H1 (cell line): ENCODE measurements at regions not wholly inside any gene's neighbourhood (a gene's known extent, or its start where the extent isn't known, plus 50 kb on each side); places are given as distances from the start of the nearest gene placed in this dataset.

Experiments
- RNF2 ChIP-seq: fragments of 200-900, 300-1000 bp; sonication (generic); IDR thresholded peaks from 2 replicates; pipeline ENCODE4 v1.7.1; 2016; ENCODE audit warnings: borderline replicate concordance, low read depth, mild to moderate bottlenecking, antibody characterized with exemption, low read length; ENCODE audit not compliant: poor library complexity, severe bottlenecking; ENCODE audit errors: missing control alignments
- SRF ChIP-seq: IDR thresholded peaks from 2 replicates; pipeline ENCODE4 v1.6.1; 2011; ENCODE audit warnings: mild to moderate bottlenecking, low read depth, low read length, moderate library complexity
- TF ChIP-seq, protein P1 (sequence below): fragments of 300-600 bp; sonication (generic); IDR thresholded peaks from 2 replicates; pipeline ENCODE4 v1.7.1; 2012; ENCODE audit warnings: low read length, moderate library complexity, mild to moderate bottlenecking, inconsistent platforms; ENCODE audit not compliant: insufficient replicate concordance
- TF ChIP-seq, protein P2 (sequence below): IDR thresholded peaks from 2 replicates; pipeline ENCODE4 v1.6.1; 2011; ENCODE audit warnings: low read depth, mild to moderate bottlenecking, low read length; ENCODE audit not compliant: insufficient read depth

DNA sequence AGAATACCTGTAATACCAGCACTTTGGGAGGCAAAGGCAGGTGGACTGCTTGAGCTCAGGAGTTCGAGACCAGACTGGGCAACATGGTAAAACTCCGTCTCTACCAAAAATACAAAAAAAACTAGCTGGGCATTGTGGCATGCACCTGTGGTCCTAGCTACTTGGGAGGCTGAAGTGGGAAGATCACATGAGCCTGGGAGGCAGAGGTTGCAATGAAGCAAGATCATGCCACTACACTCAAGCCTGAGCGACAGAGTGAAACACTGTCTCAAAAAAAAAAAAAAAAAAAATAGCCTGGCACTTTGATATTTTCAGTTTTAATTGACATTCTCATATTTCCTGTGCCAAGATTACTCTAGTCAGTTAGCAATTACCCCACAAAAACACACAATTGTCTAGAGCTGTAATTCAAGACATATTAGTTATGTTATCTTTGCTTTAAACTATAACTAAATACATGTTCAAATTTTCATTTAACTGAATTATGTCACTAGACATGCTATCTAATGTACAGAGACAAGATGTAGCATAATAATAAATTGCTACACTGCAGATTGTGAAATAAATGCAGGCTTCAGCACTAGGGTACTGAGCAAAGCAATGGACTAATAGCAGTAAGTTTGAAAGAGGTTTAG, 378.2 kb upstream of the GRAMD2B start (continued):
- TF ChIP-seq, protein P1, sequence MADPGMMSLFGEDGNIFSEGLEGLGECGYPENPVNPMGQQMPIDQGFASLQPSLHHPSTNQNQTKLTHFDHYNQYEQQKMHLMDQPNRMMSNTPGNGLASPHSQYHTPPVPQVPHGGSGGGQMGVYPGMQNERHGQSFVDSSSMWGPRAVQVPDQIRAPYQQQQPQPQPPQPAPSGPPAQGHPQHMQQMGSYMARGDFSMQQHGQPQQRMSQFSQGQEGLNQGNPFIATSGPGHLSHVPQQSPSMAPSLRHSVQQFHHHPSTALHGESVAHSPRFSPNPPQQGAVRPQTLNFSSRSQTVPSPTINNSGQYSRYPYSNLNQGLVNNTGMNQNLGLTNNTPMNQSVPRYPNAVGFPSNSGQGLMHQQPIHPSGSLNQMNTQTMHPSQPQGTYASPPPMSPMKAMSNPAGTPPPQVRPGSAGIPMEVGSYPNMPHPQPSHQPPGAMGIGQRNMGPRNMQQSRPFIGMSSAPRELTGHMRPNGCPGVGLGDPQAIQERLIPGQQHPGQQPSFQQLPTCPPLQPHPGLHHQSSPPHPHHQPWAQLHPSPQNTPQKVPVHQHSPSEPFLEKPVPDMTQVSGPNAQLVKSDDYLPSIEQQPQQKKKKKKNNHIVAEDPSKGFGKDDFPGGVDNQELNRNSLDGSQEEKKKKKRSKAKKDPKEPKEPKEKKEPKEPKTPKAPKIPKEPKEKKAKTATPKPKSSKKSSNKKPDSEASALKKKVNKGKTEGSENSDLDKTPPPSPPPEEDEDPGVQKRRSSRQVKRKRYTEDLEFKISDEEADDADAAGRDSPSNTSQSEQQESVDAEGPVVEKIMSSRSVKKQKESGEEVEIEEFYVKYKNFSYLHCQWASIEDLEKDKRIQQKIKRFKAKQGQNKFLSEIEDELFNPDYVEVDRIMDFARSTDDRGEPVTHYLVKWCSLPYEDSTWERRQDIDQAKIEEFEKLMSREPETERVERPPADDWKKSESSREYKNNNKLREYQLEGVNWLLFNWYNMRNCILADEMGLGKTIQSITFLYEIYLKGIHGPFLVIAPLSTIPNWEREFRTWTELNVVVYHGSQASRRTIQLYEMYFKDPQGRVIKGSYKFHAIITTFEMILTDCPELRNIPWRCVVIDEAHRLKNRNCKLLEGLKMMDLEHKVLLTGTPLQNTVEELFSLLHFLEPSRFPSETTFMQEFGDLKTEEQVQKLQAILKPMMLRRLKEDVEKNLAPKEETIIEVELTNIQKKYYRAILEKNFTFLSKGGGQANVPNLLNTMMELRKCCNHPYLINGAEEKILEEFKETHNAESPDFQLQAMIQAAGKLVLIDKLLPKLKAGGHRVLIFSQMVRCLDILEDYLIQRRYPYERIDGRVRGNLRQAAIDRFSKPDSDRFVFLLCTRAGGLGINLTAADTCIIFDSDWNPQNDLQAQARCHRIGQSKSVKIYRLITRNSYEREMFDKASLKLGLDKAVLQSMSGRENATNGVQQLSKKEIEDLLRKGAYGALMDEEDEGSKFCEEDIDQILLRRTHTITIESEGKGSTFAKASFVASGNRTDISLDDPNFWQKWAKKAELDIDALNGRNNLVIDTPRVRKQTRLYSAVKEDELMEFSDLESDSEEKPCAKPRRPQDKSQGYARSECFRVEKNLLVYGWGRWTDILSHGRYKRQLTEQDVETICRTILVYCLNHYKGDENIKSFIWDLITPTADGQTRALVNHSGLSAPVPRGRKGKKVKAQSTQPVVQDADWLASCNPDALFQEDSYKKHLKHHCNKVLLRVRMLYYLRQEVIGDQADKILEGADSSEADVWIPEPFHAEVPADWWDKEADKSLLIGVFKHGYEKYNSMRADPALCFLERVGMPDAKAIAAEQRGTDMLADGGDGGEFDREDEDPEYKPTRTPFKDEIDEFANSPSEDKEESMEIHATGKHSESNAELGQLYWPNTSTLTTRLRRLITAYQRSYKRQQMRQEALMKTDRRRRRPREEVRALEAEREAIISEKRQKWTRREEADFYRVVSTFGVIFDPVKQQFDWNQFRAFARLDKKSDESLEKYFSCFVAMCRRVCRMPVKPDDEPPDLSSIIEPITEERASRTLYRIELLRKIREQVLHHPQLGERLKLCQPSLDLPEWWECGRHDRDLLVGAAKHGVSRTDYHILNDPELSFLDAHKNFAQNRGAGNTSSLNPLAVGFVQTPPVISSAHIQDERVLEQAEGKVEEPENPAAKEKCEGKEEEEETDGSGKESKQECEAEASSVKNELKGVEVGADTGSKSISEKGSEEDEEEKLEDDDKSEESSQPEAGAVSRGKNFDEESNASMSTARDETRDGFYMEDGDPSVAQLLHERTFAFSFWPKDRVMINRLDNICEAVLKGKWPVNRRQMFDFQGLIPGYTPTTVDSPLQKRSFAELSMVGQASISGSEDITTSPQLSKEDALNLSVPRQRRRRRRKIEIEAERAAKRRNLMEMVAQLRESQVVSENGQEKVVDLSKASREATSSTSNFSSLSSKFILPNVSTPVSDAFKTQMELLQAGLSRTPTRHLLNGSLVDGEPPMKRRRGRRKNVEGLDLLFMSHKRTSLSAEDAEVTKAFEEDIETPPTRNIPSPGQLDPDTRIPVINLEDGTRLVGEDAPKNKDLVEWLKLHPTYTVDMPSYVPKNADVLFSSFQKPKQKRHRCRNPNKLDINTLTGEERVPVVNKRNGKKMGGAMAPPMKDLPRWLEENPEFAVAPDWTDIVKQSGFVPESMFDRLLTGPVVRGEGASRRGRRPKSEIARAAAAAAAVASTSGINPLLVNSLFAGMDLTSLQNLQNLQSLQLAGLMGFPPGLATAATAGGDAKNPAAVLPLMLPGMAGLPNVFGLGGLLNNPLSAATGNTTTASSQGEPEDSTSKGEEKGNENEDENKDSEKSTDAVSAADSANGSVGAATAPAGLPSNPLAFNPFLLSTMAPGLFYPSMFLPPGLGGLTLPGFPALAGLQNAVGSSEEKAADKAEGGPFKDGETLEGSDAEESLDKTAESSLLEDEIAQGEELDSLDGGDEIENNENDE = no peak
- TF ChIP-seq SRF (no peak), RNF2 (no peak)
- TF ChIP-seq, protein P2, sequence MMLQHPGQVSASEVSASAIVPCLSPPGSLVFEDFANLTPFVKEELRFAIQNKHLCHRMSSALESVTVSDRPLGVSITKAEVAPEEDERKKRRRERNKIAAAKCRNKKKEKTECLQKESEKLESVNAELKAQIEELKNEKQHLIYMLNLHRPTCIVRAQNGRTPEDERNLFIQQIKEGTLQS = no peak
